ENCODE measurements at regions not wholly inside any gene's neighbourhood (a gene's known extent, or its start where the extent isn't known, plus 50 kb on each side); places are given as distances from the start of the nearest gene placed in this dataset.

DNA sequence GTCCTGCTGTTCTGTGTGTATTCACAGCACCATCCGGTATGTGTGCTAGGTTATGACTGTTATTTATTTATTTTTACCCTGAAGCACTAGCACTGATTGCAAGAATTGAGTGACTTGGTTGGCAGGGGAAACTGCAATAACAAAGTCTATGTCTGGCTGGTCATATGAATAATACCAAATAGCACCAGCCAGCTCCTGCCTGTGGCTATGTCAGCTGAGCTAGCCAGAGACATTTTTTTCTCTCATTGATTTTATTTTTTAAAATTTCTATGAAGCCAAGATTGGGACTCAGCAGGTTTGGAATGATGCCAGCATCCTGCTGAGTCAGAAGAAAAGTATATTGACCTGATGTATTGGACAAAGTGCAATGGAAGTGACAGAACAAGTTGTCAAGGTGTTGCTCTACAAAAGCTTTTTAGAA lies 188.5 kb upstream of the CDH2 start:
- no peak for TF ChIP-seq POLR2A (IDR thresholded peaks at IDR 0.05; ENCODE audit: low read length)
- TF ChIP-seq GATA1 (IDR thresholded peaks at IDR 0.05; ENCODE audit: low read depth, low read length) = no peak

Data from erythroblast (primary cell).